Ovary (tissue), 7 donors: ENCODE measurements at regions not wholly inside any gene's neighbourhood (a gene's known extent, or its start where the extent isn't known, plus 50 kb on each side); places are given as distances from the start of the nearest gene placed in this dataset.

Source experiments
- DNase-seq, 5 donors: peaks; one replicate each; pipeline ENCODE4 v3.0.0-alpha.2; 2019 to 2020
- H3K27ac ChIP-seq, 2 donors: fragments of 200-600 bp; one replicate each; pipeline versions ENCODE4 v1.5.1 to v1.8.0; 2019 to 2022
- H3K27me3 ChIP-seq: fragments of 200-600 bp; one replicate; pipeline ENCODE4 v1.8.0; 2022
- H3K36me3 ChIP-seq: fragments of 200-600 bp; sonication (generic); one replicate; pipeline ENCODE4 v1.5.1; 2019
- H3K4me1 ChIP-seq: one replicate; pipeline ENCODE4 v1.8.1; 2013; ENCODE audit warnings: mild to moderate bottlenecking, moderate library complexity; ENCODE audit not compliant: insufficient read depth
- H3K4me3 ChIP-seq: fragments of 200-600 bp; sonication (generic); one replicate; pipeline ENCODE4 v1.5.1; 2017
- H3K9me3 ChIP-seq, 2 donors: fragments of 200-600 bp in 1 of 2; sonication (generic) in 1 of 2; one replicate each; pipeline versions ENCODE4 v1.5.1 to v1.8.1; 2013 to 2019; ENCODE audit warnings: mild to moderate bottlenecking in 1 of 2, moderate library complexity in 1 of 2
- CTCF ChIP-seq, 3 donors: fragments of 450-650 bp in 2 of 3; fragments of 200-600 bp in 1 of 3; IDR thresholded peaks; one replicate each; pipeline versions ENCODE4 v1.5.1 to v1.8.0; 2016 to 2022; ENCODE audit warnings: antibody characterized with exemption in 3 of 3, mild to moderate bottlenecking in 1 of 3
- EP300 ChIP-seq: sonication (generic); formaldehyde crosslinking; IDR thresholded peaks from one replicate; pipeline ENCODE4 v1.6.1; 2017; ENCODE audit warnings: antibody characterized with exemption
- POLR2A ChIP-seq: fragments of 450-650 bp; IDR thresholded peaks from one replicate; pipeline ENCODE4 v1.6.1; 2017; ENCODE audit warnings: antibody characterized with exemption, mild to moderate bottlenecking, moderate library complexity
- WGBS, 3 donors: extraction: QIAGEN DNeasy Blood & Tissue Kit in 1 of 3; methylation state at CpG; one replicate each; pipeline versions ENCODE4 v1.1.5 to v1.1.7; 2013 to 2017; 5-methylcytosine and 5-hydroxymethylcytosine counted together
- intact Hi-C, 4 donors: fragments of 100-400 bp; cut with DNase I; formaldehyde crosslinking; loops; one replicate each; pipeline versions ENCODE4 v1.11.0 to v1.15.1; 2022 to 2023
- donor health status: DM: no; HTN: no; CAD: no; lungs with moderate emphysema.
- donor health status: DM: no; HTN: no; CAD: no.
- donor health status: Bipolar disorder and iron deficiency.
- donor health status: DM: no; HTN: no; CAD: no.
- donor health status: DM: yes; HTN: yes; CAD: no.

GRCh38 chr1:14341147-14341546 lies 257.3 kb upstream of the KAZN start:
- Histone ChIP-seq H3K4me1 (no peaks in the 10 kb centered on the region), H3K9me3 (no peaks in the 10 kb centered on the region), H3K36me3 (no peaks in the 10 kb centered on the region), H3K27me3 (no peaks in the 10 kb centered on the region), H3K27ac (no peak overlapping the region), H3K4me3 (no peak overlapping the region)
- TF ChIP-seq POLR2A (no peak), EP300 (no peak), CTCF (IDR thresholded peaks at IDR 0.05) (no peak)
- 85 to 91% (median 90%) methylated on average over 3 of the region's 3 CpGs for WGBS, 3 donors
- intact Hi-C loops, result no loop called here
- DNase-seq, result no peak

DNA sequence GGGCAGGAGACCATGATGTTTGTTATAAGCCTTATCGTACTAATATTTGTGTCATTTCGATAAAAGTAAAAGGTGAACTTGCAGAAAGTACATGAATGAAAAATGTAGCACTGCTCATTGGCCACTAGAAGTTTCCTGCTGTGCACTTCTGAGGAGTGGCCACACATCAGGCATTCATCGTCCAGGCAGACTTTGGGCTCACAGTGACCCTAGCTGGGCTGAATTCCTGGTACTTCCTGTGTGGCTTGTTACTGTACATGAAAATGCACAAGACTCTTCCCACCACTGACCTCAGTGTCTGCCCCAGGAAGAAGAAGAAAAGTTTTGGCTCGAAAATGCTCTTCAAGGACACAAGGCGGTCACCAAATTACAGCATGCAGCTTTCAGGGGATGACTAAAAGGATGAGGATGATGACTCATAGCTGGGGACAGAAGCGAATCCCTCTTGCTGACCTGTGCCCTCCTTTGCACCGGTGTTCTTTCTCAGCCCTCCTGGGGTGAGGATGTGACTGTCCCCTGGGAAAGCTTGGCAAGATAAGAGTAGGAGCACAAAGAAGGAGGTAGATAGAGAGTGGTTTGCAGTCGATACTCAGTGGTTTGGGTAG lies 252.4 kb upstream of the KAZN start:
- no peaks in the 10 kb centered on the region for H3K36me3 ChIP-seq
- TF ChIP-seq CTCF (IDR thresholded peaks at IDR 0.05) (no peak), EP300 (no peak), POLR2A (no peak)
- no peak overlapping the region for H3K27ac ChIP-seq
- H3K9me3 ChIP-seq, result no peaks in the 10 kb centered on the region
- intact Hi-C loops, result no loop called here
- H3K27me3 ChIP-seq, result no peaks in the 10 kb centered on the region
- H3K4me3 ChIP-seq, result no peak overlapping the region
- H3K4me1 ChIP-seq, result no peaks in the 10 kb centered on the region
- no peak for DNase-seq
- 44 to 60% (median 58%) methylated on average over 8 of the region's 8 CpGs for WGBS, 3 donors

DNA sequence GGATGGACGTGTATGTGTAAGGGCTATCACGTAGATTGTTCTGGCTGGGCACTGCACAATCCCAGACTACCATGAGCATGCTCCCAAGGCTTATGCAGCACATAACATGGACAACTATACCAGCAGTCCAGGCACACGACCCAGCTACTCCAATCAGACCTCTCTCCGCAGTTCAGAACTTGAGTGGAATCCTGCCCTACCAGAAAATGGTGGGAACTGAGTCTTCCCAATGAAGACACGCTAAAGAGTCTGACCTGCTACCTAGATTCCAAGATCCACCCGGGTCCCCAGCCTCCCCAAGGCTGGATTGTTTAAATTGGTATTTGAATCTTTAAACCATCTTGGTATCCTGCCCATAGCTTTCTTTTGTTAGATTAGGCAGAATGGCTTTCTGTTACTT lies 251.3 kb upstream of the KAZN start:
- intact Hi-C loops, result no loop called here
- Histone ChIP-seq H3K36me3 (no peaks in the 10 kb centered on the region), H3K27ac (no peak overlapping the region), H3K9me3 (no peaks in the 10 kb centered on the region), H3K27me3 (no peaks in the 10 kb centered on the region), H3K4me3 (no peak overlapping the region), H3K4me1 (no peaks in the 10 kb centered on the region)
- TF ChIP-seq EP300, result no peak
- TF ChIP-seq POLR2A, result no peak
- TF ChIP-seq CTCF (IDR thresholded peaks at IDR 0.05), result no peak
- no peak for DNase-seq
- WGBS, 3 donors, result 84 to 90% (median 90%) methylated on average over 6 of the region's 6 CpGs

DNA sequence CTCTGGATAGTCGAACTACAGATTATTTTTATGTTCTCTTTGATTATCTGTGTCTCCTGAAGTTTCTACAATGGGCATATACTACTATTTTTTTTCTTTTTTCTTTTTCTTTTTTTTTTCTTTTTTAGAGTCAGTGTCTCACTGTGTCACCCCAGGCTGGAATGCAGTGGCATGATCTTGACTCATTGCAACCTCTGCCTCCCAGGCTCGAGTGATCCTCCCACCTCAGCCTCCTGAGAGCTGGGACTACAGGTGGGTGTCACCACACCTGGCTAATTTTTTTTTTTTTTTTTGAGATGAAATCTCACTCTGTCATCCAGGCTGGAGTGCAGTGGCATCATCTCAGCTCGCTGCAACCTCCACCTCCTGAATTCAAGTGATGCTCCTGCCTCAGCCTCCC lies 250.7 kb upstream of the KAZN start:
- WGBS, 3 donors, result 82 to 89% (median 88%) methylated on average over 3 of the region's 3 CpGs
- no peak for DNase-seq
- H3K27me3 ChIP-seq, result no peaks in the 10 kb centered on the region
- TF ChIP-seq POLR2A (no peak), EP300 (no peak), CTCF (IDR thresholded peaks at IDR 0.05) (no peak)
- no peak overlapping the region for H3K4me3 ChIP-seq
- no peak overlapping the region for H3K27ac ChIP-seq
- no peaks in the 10 kb centered on the region for H3K36me3 ChIP-seq
- no peaks in the 10 kb centered on the region for H3K9me3 ChIP-seq
- no peaks in the 10 kb centered on the region for H3K4me1 ChIP-seq
- intact Hi-C loops, result no loop called here
